ENCODE measurements at regions not wholly inside any gene's neighbourhood (a gene's known extent, or its start where the extent isn't known, plus 50 kb on each side); places are given as distances from the start of the nearest gene placed in this dataset.

DNA sequence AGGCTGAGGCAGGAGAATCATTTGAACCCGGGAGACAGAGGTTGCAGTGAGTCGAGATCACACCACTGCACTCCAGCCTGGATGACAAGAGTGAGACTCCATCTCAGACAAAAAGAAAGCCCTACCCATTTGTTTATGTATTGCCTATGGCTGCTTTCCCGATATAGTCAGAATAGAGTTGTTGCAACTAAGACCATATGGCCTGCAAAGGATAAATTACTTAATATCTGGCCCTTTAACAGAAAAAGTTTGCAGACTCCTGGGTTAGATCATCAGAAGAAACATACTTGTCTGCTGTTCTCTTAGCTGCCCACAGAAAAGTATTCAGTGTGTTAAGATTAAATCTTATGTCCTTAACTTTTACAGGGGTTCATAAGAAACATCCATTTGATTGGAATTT lies 122.4 kb upstream of the VASH1 start:
- TF ChIP-seq, protein P1, sequence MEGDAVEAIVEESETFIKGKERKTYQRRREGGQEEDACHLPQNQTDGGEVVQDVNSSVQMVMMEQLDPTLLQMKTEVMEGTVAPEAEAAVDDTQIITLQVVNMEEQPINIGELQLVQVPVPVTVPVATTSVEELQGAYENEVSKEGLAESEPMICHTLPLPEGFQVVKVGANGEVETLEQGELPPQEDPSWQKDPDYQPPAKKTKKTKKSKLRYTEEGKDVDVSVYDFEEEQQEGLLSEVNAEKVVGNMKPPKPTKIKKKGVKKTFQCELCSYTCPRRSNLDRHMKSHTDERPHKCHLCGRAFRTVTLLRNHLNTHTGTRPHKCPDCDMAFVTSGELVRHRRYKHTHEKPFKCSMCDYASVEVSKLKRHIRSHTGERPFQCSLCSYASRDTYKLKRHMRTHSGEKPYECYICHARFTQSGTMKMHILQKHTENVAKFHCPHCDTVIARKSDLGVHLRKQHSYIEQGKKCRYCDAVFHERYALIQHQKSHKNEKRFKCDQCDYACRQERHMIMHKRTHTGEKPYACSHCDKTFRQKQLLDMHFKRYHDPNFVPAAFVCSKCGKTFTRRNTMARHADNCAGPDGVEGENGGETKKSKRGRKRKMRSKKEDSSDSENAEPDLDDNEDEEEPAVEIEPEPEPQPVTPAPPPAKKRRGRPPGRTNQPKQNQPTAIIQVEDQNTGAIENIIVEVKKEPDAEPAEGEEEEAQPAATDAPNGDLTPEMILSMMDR (IDR thresholded peaks at IDR 0.05), result no peak
- no peak for TF ChIP-seq POLR2A (IDR thresholded peaks at IDR 0.05)

Data from esophagus squamous epithelium (tissue), 4 donors.